ENCODE measurements at regions not wholly inside any gene's neighbourhood (a gene's known extent, or its start where the extent isn't known, plus 50 kb on each side); places are given as distances from the start of the nearest gene placed in this dataset.

DNA sequence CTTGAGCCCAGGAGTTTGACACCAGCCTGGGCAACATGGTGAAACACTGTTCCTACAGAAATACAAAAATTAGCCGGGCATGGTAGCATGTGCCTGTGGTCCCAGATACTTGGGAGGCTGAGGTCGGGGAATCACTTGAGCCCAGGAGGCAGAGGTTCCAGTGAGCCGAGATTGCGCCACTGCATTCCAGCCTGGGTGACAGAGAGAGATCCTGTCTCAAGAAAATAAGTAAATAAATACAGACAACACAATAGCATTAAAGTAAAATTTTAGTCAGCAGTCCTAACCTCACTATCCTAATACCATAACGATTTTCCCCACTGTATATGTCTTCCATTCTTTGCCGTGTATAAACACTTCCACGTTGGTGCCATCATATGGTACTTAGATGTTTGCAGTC, 83.0 kb upstream of the MBOAT2 start:
- no peak for TF ChIP-seq POLR2A (IDR thresholded peaks at IDR 0.05)
- TF ChIP-seq, protein P1, sequence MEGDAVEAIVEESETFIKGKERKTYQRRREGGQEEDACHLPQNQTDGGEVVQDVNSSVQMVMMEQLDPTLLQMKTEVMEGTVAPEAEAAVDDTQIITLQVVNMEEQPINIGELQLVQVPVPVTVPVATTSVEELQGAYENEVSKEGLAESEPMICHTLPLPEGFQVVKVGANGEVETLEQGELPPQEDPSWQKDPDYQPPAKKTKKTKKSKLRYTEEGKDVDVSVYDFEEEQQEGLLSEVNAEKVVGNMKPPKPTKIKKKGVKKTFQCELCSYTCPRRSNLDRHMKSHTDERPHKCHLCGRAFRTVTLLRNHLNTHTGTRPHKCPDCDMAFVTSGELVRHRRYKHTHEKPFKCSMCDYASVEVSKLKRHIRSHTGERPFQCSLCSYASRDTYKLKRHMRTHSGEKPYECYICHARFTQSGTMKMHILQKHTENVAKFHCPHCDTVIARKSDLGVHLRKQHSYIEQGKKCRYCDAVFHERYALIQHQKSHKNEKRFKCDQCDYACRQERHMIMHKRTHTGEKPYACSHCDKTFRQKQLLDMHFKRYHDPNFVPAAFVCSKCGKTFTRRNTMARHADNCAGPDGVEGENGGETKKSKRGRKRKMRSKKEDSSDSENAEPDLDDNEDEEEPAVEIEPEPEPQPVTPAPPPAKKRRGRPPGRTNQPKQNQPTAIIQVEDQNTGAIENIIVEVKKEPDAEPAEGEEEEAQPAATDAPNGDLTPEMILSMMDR (IDR thresholded peaks at IDR 0.05): no peak

All from Peyer's patch (tissue), 4 donors.